IPS-15b (cell line): ENCODE measurements at regions not wholly inside any gene's neighbourhood (a gene's known extent, or its start where the extent isn't known, plus 50 kb on each side); places are given as distances from the start of the nearest gene placed in this dataset.

Experiments used
- H3K27me3 ChIP-seq: one replicate; pipeline ENCODE4 v1.6.1; 2013; ENCODE audit warnings: low read length; ENCODE audit not compliant: control insufficient read depth, insufficient read depth
- H3K36me3 ChIP-seq: one replicate; pipeline ENCODE4 v1.6.1; 2013; ENCODE audit warnings: low read length; ENCODE audit not compliant: control insufficient read depth, insufficient read depth
- H3K4me1 ChIP-seq: one replicate; pipeline ENCODE4 v1.6.1; 2013; ENCODE audit warnings: mild to moderate bottlenecking, low read length; ENCODE audit not compliant: control insufficient read depth, insufficient read depth
- H3K4me3 ChIP-seq: one replicate; pipeline ENCODE4 v1.5.1; 2013; ENCODE audit warnings: low read depth, low read length
- H3K9ac ChIP-seq: one replicate; pipeline ENCODE4 v1.6.1; 2013; ENCODE audit warnings: low read depth, mild to moderate bottlenecking, low read length
- H3K9me3 ChIP-seq: one replicate; pipeline ENCODE4 v1.6.1; 2013; ENCODE audit warnings: mild to moderate bottlenecking, low read length; ENCODE audit not compliant: control insufficient read depth, insufficient read depth

DNA sequence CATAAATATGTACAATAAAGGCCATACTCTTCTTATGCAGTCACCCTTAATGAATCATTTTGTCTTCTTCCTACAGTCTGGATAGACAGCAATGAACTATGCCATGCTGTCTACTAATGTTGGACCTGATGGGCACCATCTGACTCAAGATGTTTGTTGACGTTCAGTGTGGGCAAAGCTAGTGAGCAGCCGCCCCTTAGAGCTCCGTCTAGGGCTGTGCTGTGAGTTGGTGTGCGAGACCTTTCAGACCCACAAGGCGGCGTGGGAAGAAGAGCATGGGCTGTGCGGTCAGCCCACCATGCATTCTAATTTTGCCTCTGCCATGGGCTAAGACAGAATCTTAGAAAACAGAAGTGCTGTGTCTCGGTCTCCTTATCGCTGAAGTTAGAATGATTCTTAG lies 829.4 kb downstream of the QKI start:
- Histone ChIP-seq H3K9me3 (no peaks in the 10 kb centered on the region), H3K4me1 (no peaks in the 10 kb centered on the region), H3K9ac (no peak overlapping the region), H3K4me3 (no peak overlapping the region), H3K27me3 (no peaks in the 10 kb centered on the region), H3K36me3 (no peaks in the 10 kb centered on the region)

- Histone ChIP-seq H3K4me1 (no peaks in the 10 kb centered on the region), H3K36me3 (no peaks in the 10 kb centered on the region), H3K27me3 (no peaks in the 10 kb centered on the region), H3K9ac (no peak overlapping the region), H3K4me3 (no peak overlapping the region), H3K9me3 (no peaks in the 10 kb centered on the region)
Observed at GRCh38 chr6:164243012-164243610, 828.6 kb downstream of the QKI start.

GRCh38 chr6:164230804-164231203 lies 816.3 kb downstream of the QKI start:
- Histone ChIP-seq H3K9ac (no peak overlapping the region), H3K27me3 (no peaks in the 10 kb centered on the region), H3K36me3 (no peaks in the 10 kb centered on the region)

GRCh38 chr6:164230259-164230658 lies 815.7 kb downstream of the QKI start:
- no peaks in the 10 kb centered on the region for H3K9me3 ChIP-seq
- H3K27me3 ChIP-seq, result no peaks in the 10 kb centered on the region
- no peaks in the 10 kb centered on the region for H3K36me3 ChIP-seq
- H3K4me1 ChIP-seq, result no peaks in the 10 kb centered on the region
- H3K9ac ChIP-seq, result no peak overlapping the region
- H3K4me3 ChIP-seq, result no peak overlapping the region

More at GRCh38 chr6:164230804-164231203, 816.3 kb downstream of the QKI start:
- Histone ChIP-seq H3K9me3 (no peaks in the 10 kb centered on the region), H3K4me3 (no peak overlapping the region), H3K4me1 (no peaks in the 10 kb centered on the region)

DNA sequence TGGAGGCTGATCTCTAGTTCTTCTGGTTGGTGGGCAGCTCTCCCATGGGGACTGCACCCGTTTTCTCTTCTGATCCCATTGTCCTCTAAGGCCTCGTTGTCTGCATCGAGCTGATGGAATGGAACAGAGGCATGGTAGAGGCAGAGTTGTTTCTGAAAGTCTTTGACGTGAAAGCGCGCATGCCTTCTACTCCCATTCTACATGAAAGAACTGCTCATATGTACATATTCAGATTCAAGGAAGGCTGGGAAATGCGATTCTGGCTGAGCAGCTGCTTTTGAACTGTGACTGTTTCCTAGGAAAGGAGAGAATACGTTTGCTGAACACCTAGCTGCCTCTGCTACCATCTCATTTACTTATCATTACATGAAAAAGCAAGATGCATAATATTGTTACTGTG lies 815.2 kb downstream of the QKI start:
- Histone ChIP-seq H3K27me3 (no peaks in the 10 kb centered on the region), H3K36me3 (no peaks in the 10 kb centered on the region), H3K9ac (no peak overlapping the region), H3K9me3 (no peaks in the 10 kb centered on the region), H3K4me1 (no peaks in the 10 kb centered on the region), H3K4me3 (no peak overlapping the region)

- Histone ChIP-seq H3K9me3 (no peaks in the 10 kb centered on the region), H3K27me3 (no peaks in the 10 kb centered on the region), H3K9ac (no peak overlapping the region), H3K4me3 (no peak overlapping the region), H3K4me1 (no peaks in the 10 kb centered on the region), H3K36me3 (no peaks in the 10 kb centered on the region)
Observed at GRCh38 chr6:164227952-164228522, 813.5 kb downstream of the QKI start.

DNA sequence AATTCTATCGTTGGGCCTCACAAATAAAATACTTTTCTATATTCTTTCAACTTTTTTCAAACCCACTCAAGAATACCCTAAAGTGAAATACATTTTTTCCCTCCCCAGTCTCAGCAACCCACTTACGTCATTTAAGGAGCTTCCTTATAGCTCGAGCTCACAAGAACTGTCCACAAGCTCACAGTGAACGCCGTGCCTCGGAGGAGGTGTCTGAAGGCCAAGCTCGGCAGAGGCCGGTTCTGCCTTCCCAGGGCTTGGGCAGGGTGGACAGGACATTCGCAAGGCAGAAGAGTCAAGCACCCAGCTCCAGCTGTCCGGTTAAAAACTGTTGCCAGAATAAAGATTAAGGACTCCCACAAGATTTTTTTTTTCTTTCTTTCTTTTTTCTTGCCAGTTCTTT lies 802.3 kb downstream of the QKI start:
- Histone ChIP-seq H3K4me1 (no peaks in the 10 kb centered on the region), H3K27me3 (no peaks in the 10 kb centered on the region), H3K9ac (no peak overlapping the region), H3K9me3 (no peaks in the 10 kb centered on the region), H3K4me3 (no peak overlapping the region), H3K36me3 (no peaks in the 10 kb centered on the region)

- H3K4me3 ChIP-seq, result no peak overlapping the region
- H3K36me3 ChIP-seq, result no peaks in the 10 kb centered on the region
Observed at GRCh38 chr6:164216368-164216767, 801.9 kb downstream of the QKI start.

DNA sequence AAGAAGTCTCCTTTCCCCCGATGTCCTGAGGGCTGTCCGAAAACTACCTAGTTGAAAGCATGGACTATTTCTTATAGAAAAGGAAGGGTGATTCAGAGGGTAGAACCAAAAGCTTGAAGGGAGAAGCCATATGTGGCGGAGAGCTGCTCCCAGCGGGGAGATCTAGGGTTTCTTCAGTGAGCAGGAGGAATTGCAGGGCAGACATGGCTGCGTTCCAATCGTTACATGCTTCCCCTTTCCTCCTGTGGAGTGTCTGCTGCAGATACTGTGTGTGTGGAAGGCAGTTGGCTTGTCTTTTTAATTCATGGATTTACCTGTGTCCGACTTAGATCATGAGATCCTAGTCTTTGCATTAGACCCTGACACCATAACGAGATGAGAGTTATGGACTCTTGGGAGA lies 799.5 kb downstream of the QKI start:
- Histone ChIP-seq H3K9me3 (no peaks in the 10 kb centered on the region), H3K36me3 (no peaks in the 10 kb centered on the region), H3K27me3 (no peaks in the 10 kb centered on the region), H3K4me3 (no peak overlapping the region), H3K4me1 (no peaks in the 10 kb centered on the region), H3K9ac (no peak overlapping the region)

More at GRCh38 chr6:164216368-164216767, 801.9 kb downstream of the QKI start:
- Histone ChIP-seq H3K27me3 (no peaks in the 10 kb centered on the region), H3K4me1 (no peaks in the 10 kb centered on the region), H3K9me3 (no peaks in the 10 kb centered on the region), H3K9ac (no peak overlapping the region)

DNA sequence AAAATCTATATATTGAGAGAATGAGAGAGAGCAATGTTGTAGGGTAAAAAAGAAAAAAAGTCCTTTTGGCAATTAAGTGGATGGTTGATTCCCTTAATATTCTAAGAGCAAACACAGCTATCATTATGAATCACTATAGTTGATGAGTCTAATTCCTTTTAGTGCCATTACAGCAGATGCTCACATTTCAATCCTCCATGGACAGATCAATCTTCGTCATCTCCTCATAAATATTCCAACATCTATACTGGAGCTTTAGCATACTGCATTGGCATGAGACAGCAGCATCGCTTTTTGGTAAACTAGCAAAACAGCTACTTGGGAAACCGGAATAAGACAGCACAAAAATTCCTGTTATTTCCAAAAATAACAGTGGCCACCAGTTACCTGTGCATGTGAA lies 796.7 kb downstream of the QKI start:
- H3K36me3 ChIP-seq, result no peaks in the 10 kb centered on the region
- no peak overlapping the region for H3K9ac ChIP-seq
- no peak overlapping the region for H3K4me3 ChIP-seq

DNA sequence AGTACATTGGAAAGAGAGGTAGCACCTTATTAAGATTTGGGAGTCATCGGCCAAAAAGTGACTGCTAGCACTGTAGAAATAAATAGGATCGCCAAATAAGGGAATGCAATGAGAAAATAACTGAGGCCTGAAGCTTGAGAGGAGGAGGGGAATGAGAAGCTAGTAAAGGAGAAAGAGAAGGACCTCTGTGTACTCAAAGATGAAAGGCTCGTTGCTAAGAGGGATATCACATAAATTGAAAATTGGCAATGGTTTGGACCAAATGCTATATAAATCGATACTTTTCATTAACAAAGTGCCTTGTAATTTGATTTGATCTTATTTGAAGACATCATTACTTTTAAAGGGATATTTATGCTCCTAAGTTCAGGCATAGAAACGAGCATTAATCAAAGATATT lies 796.3 kb downstream of the QKI start:
- no peaks in the 10 kb centered on the region for H3K27me3 ChIP-seq
- H3K4me1 ChIP-seq, result no peaks in the 10 kb centered on the region
- H3K9me3 ChIP-seq, result no peaks in the 10 kb centered on the region
- H3K36me3 ChIP-seq, result no peaks in the 10 kb centered on the region
- H3K9ac ChIP-seq, result no peak overlapping the region
- H3K4me3 ChIP-seq, result no peak overlapping the region

More for the DNA sequence above, 796.7 kb downstream of the QKI start:
- Histone ChIP-seq H3K9me3 (no peaks in the 10 kb centered on the region), H3K27me3 (no peaks in the 10 kb centered on the region), H3K4me1 (no peaks in the 10 kb centered on the region)

GRCh38 chr6:164210323-164210722 lies 795.8 kb downstream of the QKI start:
- Histone ChIP-seq H3K9me3 (no peaks in the 10 kb centered on the region), H3K27me3 (no peaks in the 10 kb centered on the region), H3K9ac (no peak overlapping the region), H3K4me3 (no peak overlapping the region), H3K4me1 (no peaks in the 10 kb centered on the region), H3K36me3 (no peaks in the 10 kb centered on the region)
